HG02610 (cell line): ENCODE measurements at regions not wholly inside any gene's neighbourhood (a gene's known extent, or its start where the extent isn't known, plus 50 kb on each side); places are given as distances from the start of the nearest gene placed in this dataset.

Experiments
- ATAC-seq: cut with Tn5 transposase; IDR thresholded peaks from one replicate; pipeline ENCODE4 v1.9.1; 2021; ENCODE audit warnings: mild to moderate bottlenecking, moderate library complexity; ENCODE audit not compliant: unreplicated experiment

DNA sequence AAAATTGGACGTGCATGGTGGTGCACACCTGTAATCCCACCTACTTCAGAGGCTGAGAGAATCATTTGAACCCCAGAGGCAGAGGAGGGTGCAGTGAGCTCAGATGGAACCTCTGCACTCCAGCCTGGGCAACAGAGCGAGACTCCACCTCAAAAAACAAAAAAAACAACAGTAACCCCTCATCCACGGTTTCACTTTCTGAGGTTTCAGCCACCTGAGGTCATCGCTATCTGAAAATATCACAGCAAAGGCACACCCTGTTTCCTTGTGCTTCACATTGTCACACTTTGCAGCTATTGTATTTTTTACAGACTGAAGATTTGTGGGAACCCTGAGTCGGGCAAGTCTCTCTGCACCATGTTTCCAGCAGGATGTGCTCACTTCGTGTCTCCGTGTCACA lies 54.1 kb upstream of the FOXQ1 start:
- ATAC-seq, result no peak

DNA sequence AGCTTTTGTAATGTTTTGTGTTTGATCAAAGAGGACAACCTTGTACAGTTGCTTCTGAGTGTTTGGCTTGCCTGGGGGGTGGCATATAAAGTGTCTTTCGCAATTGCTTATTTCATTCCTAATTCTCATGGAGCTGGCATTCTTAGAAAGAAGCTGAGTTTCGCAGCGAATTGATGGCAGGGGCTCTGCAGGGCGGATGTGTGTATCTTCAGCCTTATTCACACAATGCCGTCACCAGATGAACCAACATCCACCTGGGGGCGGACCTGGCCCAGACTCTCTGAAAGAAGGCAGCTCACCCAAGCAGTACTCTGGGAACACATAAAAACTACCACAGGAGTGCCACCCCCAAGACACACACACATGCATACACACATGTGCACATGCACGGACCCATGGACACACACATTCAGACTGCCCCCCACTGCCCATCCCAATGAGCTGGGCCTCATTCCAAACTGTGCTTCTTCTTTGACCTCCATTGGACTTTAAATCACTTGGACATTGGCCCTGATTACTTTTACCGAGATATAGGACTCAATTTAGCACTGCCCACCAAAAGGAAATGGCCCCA lies 55.4 kb upstream of the FOXQ1 start:
- no peak for ATAC-seq

DNA sequence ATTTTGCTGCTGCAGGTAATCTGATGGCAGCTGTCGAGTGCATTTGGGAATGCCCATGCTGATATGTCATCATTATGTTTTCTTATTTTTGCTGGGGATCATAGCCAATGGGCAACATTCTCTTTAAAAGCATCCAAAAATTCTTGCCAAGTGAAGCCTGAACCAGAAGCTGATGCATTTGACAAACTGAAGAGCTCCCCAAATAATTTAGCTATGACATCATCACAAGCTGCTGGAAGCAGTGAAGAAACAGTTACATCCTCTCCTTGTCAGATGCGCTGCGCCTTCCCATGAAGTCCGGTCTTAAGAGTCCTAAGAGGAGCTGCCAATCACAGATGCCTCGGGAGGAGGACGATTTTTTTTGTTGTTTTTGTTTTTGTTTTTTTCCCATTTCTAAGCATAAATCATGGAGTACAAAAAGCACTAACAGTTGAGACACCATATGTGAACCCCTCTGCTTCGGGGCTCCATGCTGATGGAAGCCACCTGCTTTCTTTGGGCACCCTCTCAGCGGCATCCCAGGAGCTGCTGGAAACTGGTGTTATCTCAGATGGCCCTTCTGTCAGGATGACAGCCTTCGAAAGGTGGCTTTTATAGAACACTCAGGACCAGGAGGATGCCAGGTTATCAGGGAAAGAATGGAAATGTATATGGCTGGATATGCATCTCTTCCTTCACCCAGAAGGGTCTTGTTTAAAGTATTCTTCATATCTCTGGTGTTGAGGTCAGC lies 56.1 kb upstream of the FOXQ1 start:
- ATAC-seq, result no peak

DNA sequence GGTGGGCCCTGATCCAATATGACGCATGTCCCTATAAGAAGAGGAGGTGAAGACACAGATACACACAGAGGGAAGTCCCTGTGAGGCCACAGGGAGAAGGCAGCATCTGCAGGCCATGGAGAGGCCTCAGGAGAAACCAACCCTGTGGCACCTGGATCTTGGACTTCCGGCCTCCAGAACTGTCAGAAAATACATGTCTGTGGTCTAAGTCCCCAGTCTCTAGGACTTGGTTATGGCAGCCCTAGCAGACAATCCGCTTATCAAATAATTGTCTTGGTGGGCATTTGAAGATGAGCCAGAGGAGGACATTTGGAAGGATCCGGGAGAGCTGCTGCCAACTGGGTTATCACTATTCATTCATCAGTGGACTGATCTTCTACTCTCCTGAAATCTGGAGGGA lies 57.6 kb upstream of the FOXQ1 start:
- no peak for ATAC-seq

DNA sequence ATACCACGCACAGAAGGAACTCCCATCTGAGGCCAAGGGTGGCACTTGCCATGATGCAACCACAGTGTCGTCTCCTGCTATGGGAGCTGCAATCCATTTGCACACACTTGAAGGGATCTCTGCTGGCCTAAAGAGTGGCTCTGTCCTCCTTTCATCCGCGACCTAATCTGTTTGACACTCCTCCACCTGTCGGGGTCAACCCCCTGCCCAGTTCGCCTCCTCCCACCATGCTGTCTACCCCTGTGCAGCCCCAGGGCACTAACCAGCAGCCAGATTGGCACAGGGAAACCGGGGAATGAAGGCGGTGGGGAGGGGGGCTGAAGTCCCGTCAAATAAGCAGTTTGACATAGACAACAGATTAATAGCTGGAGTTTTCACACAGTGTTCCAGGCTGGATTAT lies 58.1 kb upstream of the FOXQ1 start:
- ATAC-seq, result no peak

DNA sequence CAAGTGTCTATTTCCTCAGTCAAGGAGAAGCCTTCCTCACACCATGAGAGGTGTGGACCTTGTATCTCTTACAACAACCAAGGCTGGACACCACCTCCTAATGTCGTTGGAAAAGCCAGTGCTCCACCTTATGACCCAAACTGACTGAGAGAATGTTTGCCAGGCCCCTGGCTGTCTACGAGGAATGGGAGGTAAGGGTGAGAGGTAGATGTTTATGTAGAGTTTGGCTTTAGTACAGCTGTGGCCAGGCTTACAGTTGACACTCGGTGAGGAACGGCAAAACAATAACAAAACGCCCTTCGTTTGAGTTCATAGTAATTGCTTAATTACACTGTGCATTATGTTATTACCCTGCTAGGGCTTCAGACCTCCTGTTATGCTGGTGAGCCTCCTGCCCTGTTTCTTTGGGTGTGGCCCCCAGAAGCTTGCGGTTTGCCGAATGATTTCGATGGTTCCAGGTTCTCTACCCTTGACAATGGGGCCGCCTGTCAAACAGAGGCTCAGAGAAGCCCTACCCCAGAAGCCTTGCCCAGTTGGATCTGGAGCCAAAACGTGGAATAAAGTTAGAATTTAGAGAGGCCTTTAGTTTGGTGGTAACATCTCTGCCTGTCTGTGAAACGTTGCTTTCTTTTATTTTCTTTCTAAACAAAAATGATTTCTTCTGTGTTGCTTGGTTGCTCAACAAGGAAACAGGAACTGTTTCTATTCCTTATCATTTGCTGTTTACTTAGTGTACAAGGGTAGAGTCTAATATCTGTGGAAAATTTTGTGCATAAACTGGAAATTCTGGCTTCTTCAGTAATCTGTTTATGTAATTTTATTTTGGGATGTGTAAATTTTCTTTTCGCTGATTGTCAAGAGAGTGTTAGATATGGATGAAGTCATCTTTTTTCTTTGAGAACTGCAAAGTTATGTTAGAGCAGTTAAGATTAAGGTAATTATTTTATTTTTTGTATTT lies 60.4 kb upstream of the FOXQ1 start:
- ATAC-seq, result no peak

DNA sequence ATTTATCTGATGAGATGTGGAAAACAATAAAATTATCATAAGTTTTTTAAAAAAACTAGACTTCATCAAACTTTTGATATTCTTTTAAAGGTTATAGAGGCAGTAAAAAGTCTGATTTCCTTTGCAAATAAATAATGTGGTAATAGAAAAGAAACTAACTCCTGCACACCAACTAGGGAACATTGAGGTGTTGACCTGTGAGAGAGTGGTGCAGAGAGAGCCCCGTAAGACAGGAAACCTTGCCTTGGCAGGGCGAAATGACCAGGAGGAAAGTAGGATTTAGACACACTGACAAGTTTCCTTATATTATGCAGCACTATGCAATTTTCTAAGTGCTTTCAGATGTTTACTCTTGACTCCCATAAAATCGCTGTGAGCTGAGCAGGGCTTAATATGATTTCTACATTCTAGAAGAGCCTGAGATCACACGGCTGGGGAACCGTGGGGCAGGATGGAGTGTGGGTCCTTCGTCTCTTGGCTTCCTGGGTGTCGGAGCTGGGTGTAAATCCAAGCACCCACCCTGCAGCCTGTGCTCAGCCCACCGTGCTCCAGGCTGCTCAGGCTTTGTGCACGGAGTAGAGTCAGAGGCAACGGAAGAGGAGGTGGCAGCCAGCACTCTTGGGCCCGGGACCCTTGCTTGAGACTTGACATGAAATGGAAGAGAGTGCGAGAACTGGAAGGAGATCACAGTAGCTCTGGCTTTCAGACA lies 61.3 kb upstream of the FOXQ1 start:
- no peak for ATAC-seq

DNA sequence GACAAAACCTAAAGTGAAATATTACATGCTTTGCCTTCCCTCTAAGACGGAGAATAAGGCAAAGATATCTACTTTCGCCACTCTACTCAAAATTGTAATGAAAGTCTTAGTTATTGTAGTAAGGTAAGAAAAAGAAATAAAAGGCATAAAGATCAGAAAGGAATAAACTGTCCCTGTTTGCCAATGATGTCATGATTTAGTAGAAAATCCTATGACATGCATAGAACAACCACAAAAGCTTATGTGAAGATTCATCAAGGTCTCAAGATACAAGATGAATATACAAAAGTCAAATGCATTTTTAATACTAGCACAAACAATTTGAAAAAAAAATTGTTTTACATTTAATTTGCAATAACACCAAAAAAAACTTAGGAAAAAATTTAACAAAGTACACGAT lies 64.0 kb upstream of the FOXQ1 start:
- ATAC-seq, result no peak

DNA sequence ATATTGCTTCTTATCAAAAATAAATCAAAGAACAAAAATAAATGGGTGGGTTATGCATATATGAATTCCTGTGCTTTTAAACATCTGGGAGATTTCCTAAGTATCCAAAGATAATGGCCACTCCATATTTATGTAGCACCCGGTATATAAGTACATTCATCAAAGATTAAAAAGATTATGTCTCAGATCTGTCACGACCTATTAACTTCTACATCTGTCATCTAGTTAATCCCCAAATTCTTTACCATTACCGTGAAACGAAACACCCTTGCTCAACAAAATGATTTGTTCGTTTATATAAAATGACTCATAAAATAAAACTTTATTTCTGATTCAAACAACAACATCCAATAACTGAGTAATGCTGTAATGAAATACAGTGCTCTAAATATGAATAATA lies 64.8 kb upstream of the FOXQ1 start:
- ATAC-seq, result no peak

DNA sequence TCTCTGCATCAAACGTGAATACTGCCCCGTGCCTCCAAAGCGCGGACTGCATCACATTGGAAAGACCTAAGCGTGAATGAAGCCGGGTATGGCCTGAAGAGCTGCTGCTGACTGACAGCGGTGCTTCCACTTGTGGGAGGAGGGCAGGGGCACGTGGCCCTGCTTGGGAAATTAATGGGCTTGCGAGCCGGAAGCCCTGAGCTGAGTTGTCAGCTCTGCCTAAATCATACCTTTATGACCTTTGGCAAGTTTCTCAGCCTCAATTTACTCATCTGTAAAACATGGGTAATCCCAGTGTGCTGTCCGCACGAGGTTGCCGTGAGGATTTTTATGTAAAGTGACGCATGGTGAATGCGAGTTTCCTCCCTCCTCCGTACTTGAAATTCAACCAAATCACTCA lies 67.0 kb upstream of the FOXQ1 start:
- ATAC-seq, result no peak

DNA sequence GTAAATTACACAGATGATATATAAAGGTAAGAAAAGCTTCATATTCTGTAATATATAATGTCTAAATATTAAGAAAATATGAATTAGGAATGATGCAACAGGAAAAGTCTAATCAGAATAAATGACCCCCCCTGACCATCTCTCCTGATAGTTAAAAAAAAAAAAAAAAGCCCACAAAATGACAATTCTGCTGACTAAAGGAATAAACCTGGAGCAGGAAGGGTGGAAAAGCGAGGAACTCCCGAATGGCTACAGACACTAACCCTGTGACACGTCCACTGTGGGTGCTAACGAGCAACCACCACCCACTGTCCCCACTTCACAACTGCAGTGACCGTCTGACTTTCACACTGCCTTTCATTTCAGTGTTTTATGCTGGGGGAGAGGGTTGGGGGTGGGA lies 67.6 kb upstream of the FOXQ1 start:
- ATAC-seq, result no peak

DNA sequence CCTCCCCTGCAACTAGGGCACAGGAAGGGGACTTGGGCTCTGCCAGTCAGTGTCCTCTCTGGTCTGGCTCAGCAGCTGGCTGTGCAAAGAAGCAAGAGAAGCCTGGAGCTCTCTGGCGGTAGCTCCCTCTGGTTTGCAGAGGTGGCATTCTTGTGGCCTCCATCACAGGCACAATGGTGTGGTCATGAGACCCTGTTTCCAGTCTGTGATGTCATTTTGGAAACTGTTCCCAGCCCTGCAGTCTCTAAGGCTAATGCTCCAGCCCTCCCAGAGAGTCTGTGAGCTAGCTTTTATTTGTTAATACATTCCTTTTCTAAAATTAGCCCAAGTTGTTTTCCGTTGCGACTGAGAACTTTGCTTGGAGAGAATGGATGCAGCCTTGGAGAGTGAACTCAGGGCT lies 69.5 kb upstream of the FOXQ1 start:
- no peak for ATAC-seq

DNA sequence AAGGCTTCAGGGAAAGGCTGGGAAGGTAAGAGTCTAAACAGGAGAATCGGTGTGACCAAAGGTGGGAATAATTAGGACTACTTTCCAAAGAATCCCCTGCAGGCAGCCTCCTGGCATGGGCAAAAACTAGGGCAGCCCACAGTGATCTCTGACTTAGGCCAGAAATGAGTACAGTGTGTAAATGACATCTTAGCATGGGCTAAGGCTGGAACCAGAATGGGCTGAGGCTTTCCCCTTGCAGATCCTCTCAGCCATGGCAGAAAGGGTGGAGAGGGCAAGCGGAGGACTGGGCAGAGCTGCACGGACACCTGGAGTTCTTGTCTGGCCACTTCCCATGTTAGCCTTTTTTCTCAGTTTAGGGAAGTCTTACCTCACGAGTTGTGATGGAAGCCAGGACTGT lies 69.9 kb upstream of the FOXQ1 start:
- ATAC-seq, result no peak

DNA sequence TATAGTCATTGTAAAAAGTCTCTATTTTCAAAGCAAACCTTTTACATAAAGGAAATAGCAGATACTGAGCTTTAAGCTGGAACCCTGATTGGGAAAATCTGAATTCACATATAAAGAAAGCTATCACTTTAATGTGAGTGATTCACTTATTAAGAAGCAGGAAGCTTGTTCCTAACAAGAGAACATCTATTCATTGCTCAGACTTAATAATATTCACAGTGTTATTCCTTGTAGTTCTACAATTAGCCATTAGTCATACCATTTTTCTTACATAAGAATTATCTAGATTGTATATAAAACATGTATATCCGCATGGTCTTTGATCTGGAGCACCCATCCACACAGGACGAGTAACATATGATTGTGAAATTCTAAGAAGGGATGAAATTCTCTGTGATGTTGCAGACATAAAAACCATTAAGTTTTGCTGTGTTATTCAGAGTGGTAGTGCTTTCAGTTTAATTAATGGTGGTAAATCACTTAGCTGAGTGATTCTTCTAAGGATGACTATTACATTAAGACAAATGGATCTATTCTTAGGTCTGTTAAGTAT lies 71.1 kb upstream of the FOXQ1 start:
- no peak for ATAC-seq

DNA sequence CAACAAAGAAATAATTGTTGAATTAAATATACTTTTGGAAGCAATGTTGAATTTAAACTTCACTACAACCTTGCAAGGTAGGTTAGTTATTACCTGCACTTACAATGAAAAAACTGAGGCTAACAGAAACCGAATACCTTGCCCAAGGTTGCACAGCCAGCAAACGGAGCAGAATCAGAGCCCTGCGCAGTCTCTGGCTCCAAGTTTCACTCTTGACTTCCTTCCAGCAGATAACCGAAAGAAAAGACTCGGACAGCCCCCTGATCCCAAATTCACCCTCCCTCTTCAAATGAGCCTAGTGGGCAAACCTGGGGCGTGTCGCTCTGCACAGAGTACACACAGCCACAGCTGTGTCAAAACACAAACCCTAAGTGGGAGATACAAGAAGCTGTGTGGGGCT lies 72.1 kb upstream of the FOXQ1 start:
- no peak for ATAC-seq

DNA sequence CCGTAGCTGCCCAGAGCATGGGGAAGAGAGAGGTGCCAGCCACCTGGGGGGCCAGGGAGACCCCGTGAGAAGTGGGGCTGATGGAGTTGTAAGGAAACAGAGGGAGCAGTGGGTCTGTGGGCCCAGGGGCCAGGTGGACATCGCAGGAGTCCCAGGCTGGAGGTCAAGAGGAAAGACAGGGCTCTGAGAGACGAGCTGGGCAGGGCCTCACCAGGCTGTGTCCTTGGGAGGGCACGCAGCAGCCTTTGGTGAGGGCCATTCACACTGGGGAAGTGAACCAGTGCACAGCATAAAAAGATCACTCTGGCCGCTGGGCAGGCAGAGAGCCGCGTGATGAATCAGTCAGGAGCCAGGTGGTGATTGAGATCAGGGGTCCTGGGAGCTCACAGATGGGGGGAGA lies 73.9 kb upstream of the FOXQ1 start:
- no peak for ATAC-seq

DNA sequence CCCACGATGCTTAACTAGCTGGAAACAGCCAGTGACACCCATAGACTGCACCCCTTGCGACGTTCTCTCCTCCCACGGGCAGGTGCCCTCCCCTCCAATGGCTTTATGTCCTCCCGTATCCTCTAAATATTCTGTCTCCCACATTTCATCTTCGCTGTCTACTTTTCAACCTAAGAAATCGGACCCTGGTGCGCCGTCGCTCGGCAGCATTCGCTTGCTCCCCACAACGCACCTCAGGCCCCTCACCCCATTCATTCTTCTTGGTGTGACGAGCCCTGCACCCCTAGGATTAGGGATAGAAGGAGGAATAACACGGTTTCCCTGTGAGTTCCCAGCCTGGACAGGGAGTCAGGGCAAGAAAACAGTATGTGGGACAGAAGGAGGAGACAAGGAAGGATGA lies 74.3 kb upstream of the FOXQ1 start:
- ATAC-seq, result no peak

DNA sequence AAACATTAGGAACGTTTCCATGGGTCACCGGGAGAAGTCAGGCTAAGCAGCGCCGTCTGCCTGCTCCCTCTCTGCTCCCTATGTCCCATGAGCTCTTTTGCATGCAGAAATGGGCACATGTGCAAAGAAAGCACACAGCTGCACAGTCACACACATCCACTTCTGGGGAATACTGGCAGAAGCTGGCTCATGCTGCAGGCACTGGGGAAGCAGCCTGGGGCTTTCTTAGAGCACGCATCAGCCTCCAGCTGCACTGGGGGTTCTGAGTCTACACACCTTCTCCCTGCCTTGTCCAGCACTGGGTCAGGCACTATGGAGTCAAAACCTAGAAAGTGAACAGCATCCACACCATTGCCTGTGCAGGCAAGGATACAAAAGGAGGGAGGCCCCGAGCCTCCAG lies 76.1 kb upstream of the FOXQ1 start:
- ATAC-seq, result no peak

DNA sequence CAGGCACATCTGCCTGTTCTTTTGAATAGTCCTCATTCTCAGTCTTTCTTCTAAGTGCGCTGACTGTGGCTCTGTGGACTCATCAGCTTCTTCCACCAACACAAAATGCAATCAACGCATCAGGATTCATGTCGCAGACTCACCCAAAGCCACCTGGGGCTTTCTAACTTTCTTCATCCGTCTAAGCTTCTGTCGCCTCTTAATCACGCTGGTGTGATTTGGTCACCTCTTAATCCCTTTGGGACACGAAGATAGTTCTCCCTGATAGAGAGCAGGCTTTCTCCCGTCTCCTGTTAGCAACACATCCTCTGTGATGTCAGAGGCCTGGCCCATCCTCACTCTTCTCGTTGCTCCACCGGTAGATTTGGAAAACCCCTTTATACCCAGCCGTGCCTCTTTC lies 78.0 kb upstream of the FOXQ1 start:
- ATAC-seq, result no peak

DNA sequence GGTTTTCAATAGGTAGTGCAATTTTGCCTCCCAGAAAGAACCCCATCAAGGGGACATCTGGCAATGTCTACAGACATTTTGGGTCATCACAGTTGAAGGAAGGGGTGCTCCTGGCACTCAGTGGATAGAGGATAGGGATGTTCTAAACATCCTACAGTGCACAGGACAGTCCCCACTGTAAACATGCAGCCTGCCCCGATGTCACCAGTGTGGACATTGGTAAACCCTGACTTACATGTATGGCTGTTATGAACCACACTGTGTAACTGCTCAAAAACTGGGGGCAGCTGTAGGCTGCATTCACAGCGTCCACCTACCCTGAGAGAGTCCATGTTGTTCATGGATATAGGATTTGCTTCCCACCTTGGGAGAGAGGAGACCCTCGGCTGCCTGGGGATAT lies 79.3 kb upstream of the FOXQ1 start:
- no peak for ATAC-seq

DNA sequence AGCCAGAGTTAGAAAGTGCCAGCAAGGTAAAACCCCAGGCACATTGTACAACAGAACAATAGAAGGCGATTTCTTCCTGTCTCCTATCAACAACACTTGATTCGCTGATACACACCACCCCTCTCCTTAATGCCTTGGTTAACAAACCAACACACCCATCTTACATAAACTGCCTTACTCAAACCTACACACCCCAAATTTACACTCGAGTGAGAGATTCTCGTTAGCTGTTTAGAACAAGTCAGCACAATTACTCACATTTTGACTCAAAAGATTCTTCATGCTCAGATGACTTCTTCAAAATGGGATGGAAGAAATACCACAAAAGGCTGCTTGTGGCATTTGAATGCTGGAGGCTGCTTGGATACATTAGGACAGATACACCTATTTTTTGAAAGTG lies 80.0 kb upstream of the FOXQ1 start:
- no peak for ATAC-seq
